Keratinocyte (primary cell): ENCODE measurements at regions not wholly inside any gene's neighbourhood (a gene's known extent, or its start where the extent isn't known, plus 50 kb on each side); places are given as distances from the start of the nearest gene placed in this dataset.

Experiments used
- DNase-seq: peaks from one replicate; pipeline ENCODE4 v3.0.0-alpha.2; 2011; ENCODE audit warnings: low read depth, missing footprints, low spot score
- FAIRE-seq: peaks from 2 replicates; lab custom pipeline; 2011; peaks lifted over from hg19 to GRCh38; lab: Jason Lieb, UNC
- H2AFZ ChIP-seq: 2 replicates; pipeline ENCODE4 v1.6.0; 2012; ENCODE audit warnings: low read length, control low read depth, inconsistent platforms; ENCODE audit not compliant: control insufficient read depth
- H3K27ac ChIP-seq: 2 replicates; pipeline ENCODE4 v1.5.1; 2011; ENCODE audit warnings: low read length; ENCODE audit not compliant: control insufficient read depth, insufficient read depth
- H3K27me3 ChIP-seq: 3 replicates; pipeline ENCODE4 v1.6.0; 2011; ENCODE audit warnings: low read length; ENCODE audit not compliant: control insufficient read depth, insufficient read depth; ENCODE audit errors: extremely low read depth
- H3K36me3 ChIP-seq, 2 experiments: 2 replicates in 1 of 2; 3 replicates in 1 of 2; pipeline ENCODE4 v1.5.1; 2011; ENCODE audit warnings: low read length in 2 of 2, mild to moderate bottlenecking in 1 of 2; ENCODE audit not compliant: control insufficient read depth in 2 of 2, insufficient read depth in 2 of 2; ENCODE audit errors: extremely low read depth in 1 of 2
- H3K4me1 ChIP-seq: 3 replicates; pipeline ENCODE4 v1.5.1; 2011; ENCODE audit warnings: low read length; ENCODE audit not compliant: control insufficient read depth, insufficient read depth; ENCODE audit errors: extremely low read depth
- H3K4me2 ChIP-seq: 3 replicates; pipeline ENCODE4 v1.6.0; 2011; ENCODE audit warnings: low read depth, low read length; ENCODE audit not compliant: control insufficient read depth, insufficient read depth; ENCODE audit errors: extremely low read depth
- H3K4me3 ChIP-seq, 3 experiments: fragments of 200-600 bp in 1 of 3; sonication (generic) in 1 of 3; 2 replicates in 2 of 3; 3 replicates in 1 of 3; pipeline ENCODE4 v1.5.1; 2011 to 2016; ENCODE audit warnings: low read length in 3 of 3, mild to moderate bottlenecking in 3 of 3, control low read depth in 2 of 3, inconsistent platforms in 1 of 3, low read depth in 1 of 3, mixed read lengths in 1 of 3, mixed run types in 1 of 3, moderate library complexity in 1 of 3; ENCODE audit not compliant: control insufficient read depth in 2 of 3, insufficient read depth in 2 of 3; ENCODE audit errors: extremely low read depth in 1 of 3
- H3K79me2 ChIP-seq: 2 replicates; pipeline ENCODE4 v1.6.0; 2012; ENCODE audit warnings: low read length; ENCODE audit not compliant: control insufficient read depth, insufficient read depth
- H3K9ac ChIP-seq: 3 replicates; pipeline ENCODE4 v1.6.0; 2011; ENCODE audit warnings: low read length; ENCODE audit not compliant: control insufficient read depth, insufficient read depth; ENCODE audit errors: extremely low read depth
- H3K9me1 ChIP-seq: 3 replicates; pipeline ENCODE4 v1.6.0; 2011; ENCODE audit warnings: low read length; ENCODE audit not compliant: control insufficient read depth, insufficient read depth; ENCODE audit errors: extremely low read depth
- H3K9me3 ChIP-seq: 2 replicates; pipeline ENCODE4 v1.5.1; 2012; ENCODE audit warnings: low read depth, low read length; ENCODE audit not compliant: control insufficient read depth
- H4K20me1 ChIP-seq: 3 replicates; pipeline ENCODE4 v1.6.0; 2011; ENCODE audit warnings: low read length; ENCODE audit not compliant: control insufficient read depth, insufficient read depth; ENCODE audit errors: extremely low read depth
- CTCF ChIP-seq, 3 experiments: IDR thresholded peaks in 1 of 3; conservative IDR thresholded peaks in 1 of 3; optimal IDR thresholded peaks in 1 of 3; 2 replicates in 2 of 3; 3 replicates in 1 of 3; pipeline versions ENCODE3 to v1.5.1; 2011; ENCODE audit warnings: low read length in 3 of 3, mild to moderate bottlenecking in 3 of 3, moderate library complexity in 2 of 3, control low read depth in 1 of 3, inconsistent platforms in 1 of 3; ENCODE audit not compliant: insufficient read depth in 2 of 3; ENCODE audit errors: extremely low read depth in 1 of 3
- EZH2 ChIP-seq: IDR thresholded peaks from one replicate; pipeline ENCODE4 v1.6.1; 2012; ENCODE audit warnings: inconsistent platforms, mild to moderate bottlenecking, low read length, moderate library complexity
- dilution Hi-C: fragments of 300-500 bp; cut with MboI; formaldehyde crosslinking; loops from one replicate; pipeline ENCODE4 v1.7.0; 2020; ENCODE audit warnings: low sequenced_read_pairs; ENCODE audit not compliant: extremely low pct_ligation_motif_present

- FAIRE-seq: peak; percentile 59
- no peak overlapping the region for H3K27ac ChIP-seq
Measured at GRCh38 chr11:80899381-80899780, 1458.6 kb upstream of the TENM4 start.

GRCh38 chr11:80898910-80899309 is 1458.1 kb upstream of the TENM4 start:
- no peak for TF ChIP-seq EZH2
- no peak for TF ChIP-seq CTCF (optimal IDR thresholded peaks at IDR 0.05 in 1 of 3, IDR thresholded peaks at IDR 0.05 in 1 of 3, conservative IDR thresholded peaks at IDR 0.05 in 1 of 3; ENCODE audit: extremely low read depth in 1 of 3, insufficient read depth in 2 of 3, low read length in 3 of 3)
- H3K9me3 ChIP-seq: no peaks in the 10 kb centered on the region
- no peaks in the 10 kb centered on the region for H3K27me3 ChIP-seq
- H3K27ac ChIP-seq: no peak overlapping the region
- peak overlapping the region; percentile 27 for H3K4me2 ChIP-seq
- no peaks in the 10 kb centered on the region for H3K9me1 ChIP-seq
- dilution Hi-C loops: no loop called here
- FAIRE-seq (no peak), DNase-seq (no peak)
- peaks cover 12% of the 10 kb centered on the region for H3K4me1 ChIP-seq
- no peaks in the 10 kb centered on the region for H4K20me1 ChIP-seq
- no peaks in the 10 kb centered on the region for H3K79me2 ChIP-seq
- peak overlapping the region; percentile 22 for H2AFZ ChIP-seq
- no peak overlapping the region for H3K4me3 ChIP-seq
- H3K9ac ChIP-seq: no peak overlapping the region
- H3K36me3 ChIP-seq: no peaks in the 10 kb centered on the region

More at GRCh38 chr11:80899381-80899780, 1458.6 kb upstream of the TENM4 start:
- H2AFZ ChIP-seq: peak overlapping the region; percentile 22
- TF ChIP-seq CTCF (optimal IDR thresholded peaks at IDR 0.05 in 1 of 3, IDR thresholded peaks at IDR 0.05 in 1 of 3, conservative IDR thresholded peaks at IDR 0.05 in 1 of 3; ENCODE audit: extremely low read depth in 1 of 3, insufficient read depth in 2 of 3, low read length in 3 of 3) (no peak), EZH2 (no peak)
- no peak overlapping the region for H3K9ac ChIP-seq
- H3K4me2 ChIP-seq: peak overlapping the region; percentile 27
- no peak overlapping the region for H3K4me3 ChIP-seq
- no peaks in the 10 kb centered on the region for H4K20me1 ChIP-seq
- dilution Hi-C loops: no loop called here
- H3K27me3 ChIP-seq: no peaks in the 10 kb centered on the region
- no peaks in the 10 kb centered on the region for H3K36me3 ChIP-seq
- H3K9me1 ChIP-seq: no peaks in the 10 kb centered on the region
- no peaks in the 10 kb centered on the region for H3K9me3 ChIP-seq
- peaks cover 12% of the 10 kb centered on the region for H3K4me1 ChIP-seq
- H3K79me2 ChIP-seq: no peaks in the 10 kb centered on the region
- no peak for DNase-seq
